K562 (cell line): ENCODE measurements at regions not wholly inside any gene's neighbourhood (a gene's known extent, or its start where the extent isn't known, plus 50 kb on each side); places are given as distances from the start of the nearest gene placed in this dataset.

Experiments used
- ATAC-seq: fragments of 200-7000 bp; cut with Tn5 transposase; 3 replicates; pipeline ENCODE4 v1.9.1; 2020; ENCODE audit warnings: moderate library complexity
- BruUV-seq: library from RNA; stranded (reverse); fragments of 400-500 nt; replicated peaks from 2 replicates; lab custom pipeline; 2021; lab: Mats Ljungman, UMichigan
- CTCF ChIA-PET: fragments of 300-600 bp; formaldehyde crosslinking; extraction: SDS; loops from one replicate; lab custom pipeline; 2021; ENCODE audit warnings: low intra/inter-chr PET ratio; lab: Yijun Ruan, JAX
- POLR2A ChIA-PET: fragments of 300-600, 350-650 bp; sonication (Branson Sonifier 250); formaldehyde crosslinking; extraction: SDS; loops from one replicate; lab custom pipeline; 2021; ENCODE audit warnings: antibody characterized with exemption, inconsistent platforms; lab: Yijun Ruan, JAX
- DNase-seq, 4 experiments: peaks; one replicate each; pipeline versions ENCODE4 v3.0.0 to v3.0.0-alpha.2; 2011 to 2018; ENCODE audit warnings: low spot score in 3 of 4, mixed read lengths in 3 of 4; ENCODE audit errors: extremely low read depth in 1 of 4
- FAIRE-seq: peaks from 2 replicates; lab custom pipeline; 2011; peaks lifted over from hg19 to GRCh38; lab: Jason Lieb, UNC
- H2AFZ ChIP-seq: 2 replicates; pipeline ENCODE4 v1.6.0; 2011; ENCODE audit warnings: low read depth, low read length, control low read depth, inconsistent platforms
- H3K27ac ChIP-seq: fragments of 200-600 bp; 3 replicates; pipeline ENCODE4 v1.8.0; 2011; ENCODE audit warnings: low read depth, mild to moderate bottlenecking, control low read depth, inconsistent platforms, low read length, moderate library complexity, mixed read lengths; ENCODE audit errors: extremely low read depth
- H3K27me3 ChIP-seq, 2 experiments: fragments of 300-600 bp in 1 of 2; 2 replicates in 1 of 2; 3 replicates in 1 of 2; pipeline versions ENCODE4 v1.6.0 to v1.8.0; 2011; ENCODE audit warnings: inconsistent platforms in 2 of 2, low read length in 2 of 2, mild to moderate bottlenecking in 1 of 2, mixed read lengths in 1 of 2, moderate library complexity in 1 of 2; ENCODE audit not compliant: control insufficient read depth in 2 of 2, insufficient read depth in 2 of 2
- H3K36me3 ChIP-seq: fragments of 300-600 bp; 3 replicates; pipeline ENCODE4 v1.8.0; 2011; ENCODE audit warnings: mild to moderate bottlenecking, low read length, inconsistent platforms; ENCODE audit not compliant: control insufficient read depth, insufficient read depth
- H3K4me1 ChIP-seq, 2 experiments: fragments of 200-600 bp in 1 of 2; replicated peaks in 1 of 2; 2 replicates in 1 of 2; 3 replicates in 1 of 2; pipeline versions ENCODE4 v1.5.1 to v1.8.0; 2011; ENCODE audit warnings: inconsistent platforms in 2 of 2, low read length in 2 of 2, mild to moderate bottlenecking in 1 of 2, mixed read lengths in 1 of 2, moderate library complexity in 1 of 2; ENCODE audit not compliant: control insufficient read depth in 2 of 2, insufficient read depth in 2 of 2
- H3K4me2 ChIP-seq: 2 replicates; pipeline ENCODE4 v1.6.1; 2011; ENCODE audit warnings: low read length, control low read depth, inconsistent platforms, mixed read lengths; ENCODE audit not compliant: insufficient read depth
- H3K4me3 ChIP-seq: fragments of 200-600 bp; sonication (generic), shearing (Covaris generic); 2 replicates; pipeline ENCODE4 v1.5.1; 2016; ENCODE audit warnings: control low read depth, inconsistent platforms
- H3K79me2 ChIP-seq: fragments of 200-600 bp; 3 replicates; pipeline ENCODE4 v1.8.0; 2011; ENCODE audit warnings: low read length, inconsistent platforms; ENCODE audit not compliant: control insufficient read depth, insufficient read depth
- H3K9ac ChIP-seq, 2 experiments: 2 replicates each; pipeline versions ENCODE4 v1.6.0 to v1.6.1; 2011; ENCODE audit warnings: low read depth in 2 of 2, low read length in 2 of 2, control low read depth in 1 of 2, inconsistent platforms in 1 of 2, mild to moderate bottlenecking in 1 of 2, mixed read lengths in 1 of 2; ENCODE audit not compliant: insufficient read depth in 1 of 2
- H3K9me1 ChIP-seq: one replicate; pipeline ENCODE4 v1.6.0; 2011; ENCODE audit warnings: inconsistent platforms, mild to moderate bottlenecking, low read length, moderate library complexity; ENCODE audit not compliant: control insufficient read depth, insufficient read depth
- H3K9me3 ChIP-seq: replicated peaks from 2 replicates; pipeline ENCODE4 v1.5.1; 2011; ENCODE audit warnings: low read depth, low read length, inconsistent platforms; ENCODE audit not compliant: control insufficient read depth, insufficient read depth
- H4K20me1 ChIP-seq: replicated peaks from 2 replicates; pipeline ENCODE4 v1.6.1; 2011; ENCODE audit warnings: low read length, inconsistent platforms, mixed read lengths; ENCODE audit not compliant: control insufficient read depth, insufficient read depth
- BRCA1 ChIP-seq, 2 experiments: fragments of 450-650 bp in 1 of 2; sonication (generic) in 1 of 2; formaldehyde crosslinking in 1 of 2; IDR thresholded peaks; 2 replicates each; pipeline versions ENCODE4 v1.5.0 to v1.6.1; 2017 to 2020; ENCODE audit warnings: mild to moderate bottlenecking in 1 of 2, missing genetic modification reagents in 1 of 2
- C11orf30 ChIP-seq: fragments of 450-650 bp; IDR thresholded peaks from 2 replicates; pipeline ENCODE4 v1.6.1; 2016; ENCODE audit warnings: low read depth, mild to moderate bottlenecking
- CREBBP ChIP-seq: IDR thresholded peaks from one replicate; pipeline ENCODE4 v1.6.1; 2012; ENCODE audit warnings: low read depth, mild to moderate bottlenecking, control low read depth, inconsistent platforms, low read length
- EP300 ChIP-seq: IDR thresholded peaks from 2 replicates; pipeline ENCODE4 v1.6.1; 2012; ENCODE audit warnings: low read length, improper control_type of control experiment
- GTF2E2 ChIP-seq: fragments of 200-800 bp; sonication (Bioruptor generic); IDR thresholded peaks from 2 replicates; pipeline ENCODE4 v1.6.1; 2016; ENCODE audit warnings: missing genetic modification characterization, missing compliant biosample characterization
- HDAC2 ChIP-seq: fragments of 450-650 bp; IDR thresholded peaks from 2 replicates; pipeline ENCODE4 v1.6.1; 2016; ENCODE audit warnings: mild to moderate bottlenecking
- MAFF ChIP-seq: IDR thresholded peaks from 2 replicates; pipeline ENCODE4 v1.6.1; 2012; ENCODE audit warnings: low read length, improper control_type of control experiment
- MAFK ChIP-seq: IDR thresholded peaks from 2 replicates; pipeline ENCODE4 v1.6.1; 2011; ENCODE audit warnings: low read length, improper control_type of control experiment
- MYNN ChIP-seq, 2 experiments: sonication (generic); formaldehyde crosslinking in 1 of 2; IDR thresholded peaks; 2 replicates each; pipeline versions ENCODE4 v1.5.0 to v1.6.1; 2016 to 2020; ENCODE audit warnings: antibody characterized with exemption in 1 of 2, missing genetic modification reagents in 1 of 2
- NFIC ChIP-seq: fragments of 450-650 bp; IDR thresholded peaks from 2 replicates; pipeline ENCODE4 v1.6.1; 2017; ENCODE audit warnings: mild to moderate bottlenecking, inconsistent platforms
- NR2F6 ChIP-seq: fragments of 450-650 bp; formaldehyde crosslinking; IDR thresholded peaks from 2 replicates; pipeline ENCODE4 v1.4.0; 2020; ENCODE audit warnings: mild to moderate bottlenecking
- RBBP5 ChIP-seq: fragments of 200-600 bp; sonication (generic); IDR thresholded peaks from 2 replicates; pipeline ENCODE4 v1.6.1; 2012; ENCODE audit warnings: borderline replicate concordance, mild to moderate bottlenecking, low read length, control low read depth, inconsistent platforms; ENCODE audit not compliant: insufficient read depth, poor library complexity, severe bottlenecking
- RFX5 ChIP-seq: IDR thresholded peaks from 2 replicates; pipeline ENCODE4 v1.6.1; 2011; ENCODE audit warnings: low read depth, mild to moderate bottlenecking, improper control_type of control experiment, low read length
- SRF ChIP-seq, 2 experiments: fragments of 250-450, 450-650 bp in 1 of 2; sonication (Bioruptor Pico) in 1 of 2; sonication (generic) in 1 of 2; formaldehyde crosslinking; IDR thresholded peaks; 2 replicates each; pipeline versions ENCODE4 v1.5.0 to v1.5.1; 2020 to 2022; ENCODE audit warnings: mild to moderate bottlenecking in 1 of 2, missing genetic modification reagents in 1 of 2
- STAG1 ChIP-seq: sonication (generic); formaldehyde crosslinking; IDR thresholded peaks from 2 replicates; pipeline ENCODE4 v1.5.0; 2020; ENCODE audit warnings: missing genetic modification reagents, borderline replicate concordance
- USF2 ChIP-seq: sonication (generic); formaldehyde crosslinking; IDR thresholded peaks from 2 replicates; pipeline ENCODE4 v1.5.0; 2020; ENCODE audit warnings: missing genetic modification reagents
- ZNF316 ChIP-seq: fragments of 450-650 bp; IDR thresholded peaks from 2 replicates; pipeline ENCODE4 v1.6.1; 2016
- ZNF431 ChIP-seq: sonication (generic); formaldehyde crosslinking; IDR thresholded peaks from 2 replicates; pipeline ENCODE4 v1.8.0; 2022; ENCODE audit warnings: mild to moderate bottlenecking, missing genetic modification reagents
- WGBS: fragments of 100-300 bp; shearing (Covaris generic); methylation state at CpG from one replicate; pipeline ENCODE4 v1.1.6; 2016; ENCODE audit warnings: low coverage, mixed read lengths; ENCODE audit not compliant: insufficient coverage; ENCODE audit errors: missing lambda C conversion rate; 5-methylcytosine and 5-hydroxymethylcytosine counted together
- in situ Hi-C: fragments of 300-500 bp; cut with MboI; formaldehyde crosslinking; loops from 4 replicates; pipeline ENCODE4 v1.15.0; 2018; ENCODE audit warnings: inconsistent platforms, mixed read lengths
- intact Hi-C: fragments of 100-400 bp; cut with micrococcal nuclease; formaldehyde crosslinking; loops from 2 replicates; pipeline ENCODE4 v1.14.2; 2022

GRCh38 chr12:127008755-127009403 lies 1258.1 kb upstream of the TMEM132C start:
- no peak for ATAC-seq
- Histone ChIP-seq H3K9me3 (no peaks in the 10 kb centered on the region), H4K20me1 (no peaks in the 10 kb centered on the region), H2AFZ (no peak overlapping the region), H3K27me3 (no peaks in the 10 kb centered on the region), H3K9ac (no peak overlapping the region), H3K79me2 (no peaks in the 10 kb centered on the region), H3K27ac (no peak overlapping the region), H3K4me3 (no peak overlapping the region), H3K4me1 (no peaks in the 10 kb centered on the region), H3K36me3 (no peaks in the 10 kb centered on the region), H3K4me2 (no peak overlapping the region), H3K9me1 (no peaks in the 10 kb centered on the region)
- FAIRE-seq, result no peak
- no TSS peak for BruUV-seq
- TF ChIP-seq CREBBP (no peak), EP300 (no peak)
- intact Hi-C loops (no loop called here), in situ Hi-C loops (no loop called here)
- ChIA-PET CTCF (no interaction called here), POLR2A (interaction anchor here (0.6 to 1.8 kb wide), 4 partner anchors 8 to 20 kb away, joined by 3 to 4 read pairs (median 4); no protein-coding TSS in a partner anchor)
- 68% methylated on average over 10 of the region's 10 CpGs for WGBS
- DNase-seq, result no peak

- no peaks in the 10 kb centered on the region for H3K27me3 ChIP-seq
- no peaks in the 10 kb centered on the region for H3K9me1 ChIP-seq
- no peaks in the 10 kb centered on the region for H3K9me3 ChIP-seq
- no peak for ATAC-seq
- no TSS peak for BruUV-seq
- H3K4me1 ChIP-seq, result no peaks in the 10 kb centered on the region
- no peak overlapping the region for H2AFZ ChIP-seq
- DNase-seq, result no peak
- no peak overlapping the region for H3K4me2 ChIP-seq
- H3K4me3 ChIP-seq, result no peak overlapping the region
- 66% methylated on average over 3 of the region's 3 CpGs for WGBS
- H3K79me2 ChIP-seq, result no peaks in the 10 kb centered on the region
- intact Hi-C loops (no loop called here), in situ Hi-C loops (no loop called here)
- no peak overlapping the region for H3K9ac ChIP-seq
- FAIRE-seq, result no peak
- no peaks in the 10 kb centered on the region for H4K20me1 ChIP-seq
- CTCF ChIA-PET, result no interaction called here
- no peaks in the 10 kb centered on the region for H3K36me3 ChIP-seq
- POLR2A ChIA-PET, result no interaction called here
- no peak overlapping the region for H3K27ac ChIP-seq
- TF ChIP-seq RFX5 (no peak), USF2 (no peak), C11orf30 (peak; percentile 44), BRCA1 (IDR thresholded peaks at IDR 0.05) (no peak), BRCA1 (CRISPR knock-in tag; IDR thresholded peaks at IDR 0.05) (no peak), GTF2E2 (no peak), STAG1 (CRISPR knock-in tag) (no peak), NFIC (no peak), ZNF316 (peak; percentile 65), ZNF431 (CRISPR knock-in tag) (no peak), MAFF (peak; percentile 32; the same call in 1 of the 2 replicates), SRF (CRISPR knock-in tag; IDR thresholded peaks at IDR 0.05) (no peak), RBBP5 (no peak), NR2F6 (CRISPR knock-in tag) (no peak), MAFK (peak; percentile 26; the same call in 1 of the 2 replicates), MYNN (IDR thresholded peaks at IDR 0.05) (no peak), MYNN (CRISPR knock-in tag; IDR thresholded peaks at IDR 0.05) (no peak), HDAC2 (no peak)
Measured at GRCh38 chr12:127012109-127012508, 1254.9 kb upstream of the TMEM132C start.
